ENCODE measurements at regions not wholly inside any gene's neighbourhood (a gene's known extent, or its start where the extent isn't known, plus 50 kb on each side); places are given as distances from the start of the nearest gene placed in this dataset.
A peak's percentile ranks its signal among the peaks of the same experiment; 100 is the strongest.

- no peak for ATAC-seq
- Histone ChIP-seq H3K27ac (no peak overlapping the region), H3K4me1 (peaks cover 0 to 32% (median 10%) of the 10 kb centered on the region in 3 donors), H3K27me3 (peaks cover 98% of the 10 kb centered on the region), H3K36me3 (no peaks in the 10 kb centered on the region), H3K4me3 (no peak overlapping the region), H3K9me3 (no peaks in the 10 kb centered on the region)
- TF ChIP-seq POLR2AphosphoS5 (IDR thresholded peaks at IDR 0.05) (no peak), CTCF (IDR thresholded peaks at IDR 0.05) (peak in 2 of 4 experiments; percentile 14 to 24)
- 50% methylated on average over 2 of the region's 6 CpGs; no CpG with 5 or more reads in 1 of the 2 donors for WGBS, 2 donors (ENCODE audit: low coverage in 1 of 2)
Observed at GRCh38 chr10:101287997-101288635, 58.9 kb upstream of the LBX1 start.

- TF ChIP-seq CTCF (IDR thresholded peaks at IDR 0.05) (no peak), POLR2A (IDR thresholded peaks at IDR 0.05) (no peak), EP300 (IDR thresholded peaks at IDR 0.05) (no peak), POLR2AphosphoS5 (IDR thresholded peaks at IDR 0.05) (no peak)
- Histone ChIP-seq H3K4me1 (peaks cover 0 to 24% (median 7%) of the 10 kb centered on the region in 3 donors), H3K27me3 (peaks cover 98% of the 10 kb centered on the region), H3K4me3 (no peak overlapping the region), H3K27ac (no peak overlapping the region), H3K36me3 (no peaks in the 10 kb centered on the region), H3K9me3 (no peaks in the 10 kb centered on the region)
- ATAC-seq = no peak
- WGBS, 2 donors (ENCODE audit: low coverage in 1 of 2) = 92 to 94% methylated on average over 2 to 3 of the region's 3 CpGs
Observed at GRCh38 chr10:101289541-101289940, 60.3 kb upstream of the LBX1 start.

GRCh38 chr10:101290431-101290830 is 61.2 kb upstream of the LBX1 start:
- no peak for ATAC-seq
- Histone ChIP-seq H3K4me3 (no peak overlapping the region), H3K9me3 (no peaks in the 10 kb centered on the region), H3K27me3 (peaks cover 98% of the 10 kb centered on the region), H3K4me1 (peaks cover 0 to 22% (median 7%) of the 10 kb centered on the region in 3 donors), H3K36me3 (no peaks in the 10 kb centered on the region), H3K27ac (no peak overlapping the region)
- TF ChIP-seq POLR2AphosphoS5 (IDR thresholded peaks at IDR 0.05) = no peak
- no peak for TF ChIP-seq EP300 (IDR thresholded peaks at IDR 0.05)
- no peak for TF ChIP-seq POLR2A (IDR thresholded peaks at IDR 0.05)
- no peak for TF ChIP-seq CTCF (IDR thresholded peaks at IDR 0.05)
- WGBS, 2 donors (ENCODE audit: low coverage in 1 of 2) = 65 to 88% methylated on average over 5 to 6 of the region's 10 CpGs

GRCh38 chr10:101290881-101291280 is 61.6 kb upstream of the LBX1 start:
- no peak for ATAC-seq
- 69 to 80% methylated on average over 2 to 3 of the region's 8 CpGs for WGBS, 2 donors (ENCODE audit: low coverage in 1 of 2)
- Histone ChIP-seq H3K27me3 (peaks cover 98% of the 10 kb centered on the region), H3K4me1 (peaks cover 0 to 22% (median 7%) of the 10 kb centered on the region in 3 donors), H3K4me3 (no peak overlapping the region), H3K27ac (no peak overlapping the region), H3K9me3 (no peaks in the 10 kb centered on the region), H3K36me3 (no peaks in the 10 kb centered on the region)
- TF ChIP-seq POLR2AphosphoS5 (IDR thresholded peaks at IDR 0.05) (no peak), CTCF (IDR thresholded peaks at IDR 0.05) (no peak), EP300 (IDR thresholded peaks at IDR 0.05) (no peak), POLR2A (IDR thresholded peaks at IDR 0.05) (no peak)

Data from gastroesophageal sphincter (tissue), 4 donors.